Naive thymus-derived CD4-positive, alpha-beta T cell (primary cell): ENCODE measurements at regions not wholly inside any gene's neighbourhood (a gene's known extent, or its start where the extent isn't known, plus 50 kb on each side); places are given as distances from the start of the nearest gene placed in this dataset.

Source experiments
- ATAC-seq: fragments of 150-1000 bp; cut with Tn5 transposase; 2 replicates; pipeline ENCODE4 v1.10.0; 2021; ENCODE audit warnings: mild to moderate bottlenecking, moderate library complexity
- CTCF ChIA-PET: fragments of 350-600 bp; sonication (Branson Sonifier 250); formaldehyde crosslinking; loops from one replicate; lab custom pipeline; 2021; ENCODE audit warnings: antibody characterized with exemption; lab: Charles Lee
- POLR2A ChIA-PET: fragments of 350-600 bp; sonication (Branson Sonifier 250); formaldehyde crosslinking; loops from one replicate; lab custom pipeline; 2021; ENCODE audit warnings: antibody characterized with exemption, inconsistent platforms; lab: Charles Lee
- DNase-seq, 9 donors: peaks; one replicate each; pipeline versions ENCODE4 v3.0.0 to v3.0.0-alpha.2; 2020 to 2022; ENCODE audit warnings: mixed read lengths in 1 of 9
- H3K27ac ChIP-seq: one replicate; pipeline ENCODE4 v1.7.0; 2013; ENCODE audit warnings: mild to moderate bottlenecking, low read depth, low read length, moderate library complexity
- H3K27me3 ChIP-seq, 2 donors: one replicate each; pipeline ENCODE4 v1.7.0; 2013; ENCODE audit warnings: low read length in 2 of 2, mild to moderate bottlenecking in 2 of 2, moderate library complexity in 2 of 2; ENCODE audit not compliant: control insufficient read depth in 2 of 2, insufficient read depth in 2 of 2
- H3K36me3 ChIP-seq, 3 experiments: 1 replicate in 2 of 3; 2 replicates in 1 of 3; pipeline ENCODE4 v1.7.0; 2013; ENCODE audit warnings: low read length in 3 of 3, mild to moderate bottlenecking in 3 of 3, moderate library complexity in 1 of 3; ENCODE audit not compliant: insufficient read depth in 3 of 3, control insufficient read depth in 2 of 3
- H3K4me1 ChIP-seq, 2 donors: one replicate each; pipeline ENCODE4 v1.7.0; 2013; ENCODE audit warnings: low read length in 2 of 2, mild to moderate bottlenecking in 2 of 2, moderate library complexity in 1 of 2; ENCODE audit not compliant: control insufficient read depth in 2 of 2, insufficient read depth in 2 of 2
- H3K4me3 ChIP-seq: 2 replicates; pipeline ENCODE4 v1.7.0; 2013; ENCODE audit warnings: mild to moderate bottlenecking, low read length
- H3K9me3 ChIP-seq, 3 experiments: 1 replicate in 2 of 3; 2 replicates in 1 of 3; pipeline ENCODE4 v1.7.0; 2013; ENCODE audit warnings: low read length in 3 of 3; ENCODE audit not compliant: control insufficient read depth in 2 of 3
- H3K27ac Mint-ChIP-seq, 9 donors: one replicate each; pipeline ENCODE4 v1.8.0; 2020 to 2022; ENCODE audit warnings: mixed read lengths in 9 of 9, mild to moderate bottlenecking in 8 of 9, moderate library complexity in 5 of 9, inconsistent platforms in 2 of 9
- H3K27me3 Mint-ChIP-seq, 5 donors: one replicate each; pipeline ENCODE4 v1.8.0; 2021 to 2022; ENCODE audit warnings: mixed read lengths in 5 of 5, mild to moderate bottlenecking in 1 of 5
- H3K36me3 Mint-ChIP-seq, 5 donors: one replicate each; pipeline ENCODE4 v1.8.0; 2020 to 2022; ENCODE audit warnings: mixed read lengths in 5 of 5, mild to moderate bottlenecking in 3 of 5, inconsistent platforms in 1 of 5
- H3K4me1 Mint-ChIP-seq, 7 donors: one replicate each; pipeline ENCODE4 v1.8.0; 2020 to 2022; ENCODE audit warnings: mixed read lengths in 7 of 7, mild to moderate bottlenecking in 3 of 7, inconsistent platforms in 1 of 7
- H3K4me3 Mint-ChIP-seq, 10 donors: one replicate each; pipeline ENCODE4 v1.8.0; 2020 to 2022; ENCODE audit warnings: mild to moderate bottlenecking in 10 of 10, mixed read lengths in 10 of 10, moderate library complexity in 6 of 10, inconsistent platforms in 2 of 10
- H3K9me3 Mint-ChIP-seq, 11 donors: one replicate each; pipeline ENCODE4 v1.8.0; 2020 to 2022; ENCODE audit warnings: mixed read lengths in 11 of 11, mild to moderate bottlenecking in 4 of 11, inconsistent platforms in 1 of 11, moderate library complexity in 1 of 11
- intact Hi-C, 2 donors: fragments of 100-400 bp; cut with micrococcal nuclease; formaldehyde crosslinking; loops; one replicate each; pipeline ENCODE4 v1.15.1; 2023

DNA sequence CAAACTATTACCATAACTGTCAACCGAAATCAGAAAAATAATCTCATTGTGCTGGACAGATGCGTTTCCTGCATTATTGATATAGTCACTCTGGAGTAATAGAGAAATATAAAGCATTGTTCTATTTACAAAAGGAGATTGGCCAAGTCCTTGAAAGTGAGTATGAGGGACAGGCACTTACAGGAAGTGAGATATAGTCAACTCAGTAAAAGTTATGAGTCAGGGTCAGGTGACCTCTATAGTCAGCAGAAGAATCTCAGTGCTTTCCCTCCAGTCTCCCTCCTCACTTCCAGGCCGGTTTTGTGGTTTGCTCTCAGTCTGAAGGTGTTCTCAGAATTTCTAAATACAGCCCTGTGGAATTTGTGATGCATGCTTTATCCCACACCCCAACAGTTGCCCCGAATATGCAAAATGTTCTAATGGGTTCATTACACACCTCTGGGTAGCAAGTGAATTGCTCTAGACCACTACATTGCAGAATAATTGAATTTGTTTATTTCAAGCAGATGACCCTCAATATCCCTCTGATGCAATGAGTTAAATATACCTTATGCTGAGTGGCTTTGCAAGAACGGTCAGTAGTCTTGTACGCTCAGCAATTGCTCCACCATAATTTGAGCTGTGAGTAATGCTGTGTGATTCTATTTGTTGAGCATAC, 787.7 kb downstream of the MCTP2 start:
- peaks cover 0 to 4% (median 0%) of the 10 kb centered on the region in 7 donors for H3K4me1 Mint-ChIP-seq
- intact Hi-C loops: no loop called here
- Histone ChIP-seq H3K27me3 (no peaks in the 10 kb centered on the region), H3K27ac (no peak overlapping the region), H3K36me3 (no peaks in the 10 kb centered on the region), H3K9me3 (no peaks in the 10 kb centered on the region), H3K4me3 (no peak overlapping the region), H3K4me1 (no peaks in the 10 kb centered on the region)
- peaks cover 0 to 8% (median 3%) of the 10 kb centered on the region in 5 donors for H3K27me3 Mint-ChIP-seq
- POLR2A ChIA-PET: no interaction called here
- CTCF ChIA-PET: no interaction called here
- no peak overlapping the region for H3K27ac Mint-ChIP-seq
- H3K9me3 Mint-ChIP-seq: peaks cover 0 to 10% (median 5%) of the 10 kb centered on the region in 11 donors
- no peak for ATAC-seq
- no peaks in the 10 kb centered on the region for H3K36me3 Mint-ChIP-seq
- no peak for DNase-seq
- H3K4me3 Mint-ChIP-seq: no peak overlapping the region

- DNase-seq (no peak), ATAC-seq (no peak)
- Mint-ChIP-seq H3K9me3 (peaks cover 0 to 10% (median 5%) of the 10 kb centered on the region in 11 donors), H3K4me1 (peaks cover 0 to 4% (median 0%) of the 10 kb centered on the region in 7 donors), H3K27ac (no peak overlapping the region), H3K4me3 (no peak overlapping the region), H3K27me3 (peaks cover 0 to 4% (median 1%) of the 10 kb centered on the region in 5 donors), H3K36me3 (no peaks in the 10 kb centered on the region)
- H3K4me3 ChIP-seq: no peak overlapping the region
- intact Hi-C loops: loop anchor here in 1 of 2 donors (10.0 kb wide), 1 partner anchor 435 kb away; no protein-coding TSS in a partner anchor
- no peaks in the 10 kb centered on the region for H3K27me3 ChIP-seq
- H3K36me3 ChIP-seq: no peaks in the 10 kb centered on the region
- no peaks in the 10 kb centered on the region for H3K4me1 ChIP-seq
- CTCF ChIA-PET: no interaction called here
- no peaks in the 10 kb centered on the region for H3K9me3 ChIP-seq
- no peak overlapping the region for H3K27ac ChIP-seq
- POLR2A ChIA-PET: no interaction called here
These were observed 788.5 kb downstream of the MCTP2 start for GRCh38 chr15:95019907-95020306.

GRCh38 chr15:95021816-95022215, 790.5 kb downstream of the MCTP2 start:
- Histone ChIP-seq H3K36me3 (no peaks in the 10 kb centered on the region), H3K27me3 (no peaks in the 10 kb centered on the region), H3K4me1 (no peaks in the 10 kb centered on the region), H3K27ac (no peak overlapping the region), H3K4me3 (no peak overlapping the region), H3K9me3 (no peaks in the 10 kb centered on the region)
- H3K27me3 Mint-ChIP-seq: peaks cover 0 to 12% (median under 1%) of the 10 kb centered on the region in 5 donors
- ATAC-seq (no peak), DNase-seq (no peak)
- POLR2A ChIA-PET: no interaction called here
- H3K9me3 Mint-ChIP-seq: peaks cover 0 to 10% (median 5%) of the 10 kb centered on the region in 11 donors
- no peak overlapping the region for H3K27ac Mint-ChIP-seq
- intact Hi-C loops: loop anchor here in 1 of 2 donors (10.0 kb wide), 1 partner anchor 437 kb away; no protein-coding TSS in a partner anchor
- peaks cover 0 to 4% (median 0%) of the 10 kb centered on the region in 7 donors for H3K4me1 Mint-ChIP-seq
- H3K4me3 Mint-ChIP-seq: no peak overlapping the region
- CTCF ChIA-PET: no interaction called here
- no peaks in the 10 kb centered on the region for H3K36me3 Mint-ChIP-seq

DNA sequence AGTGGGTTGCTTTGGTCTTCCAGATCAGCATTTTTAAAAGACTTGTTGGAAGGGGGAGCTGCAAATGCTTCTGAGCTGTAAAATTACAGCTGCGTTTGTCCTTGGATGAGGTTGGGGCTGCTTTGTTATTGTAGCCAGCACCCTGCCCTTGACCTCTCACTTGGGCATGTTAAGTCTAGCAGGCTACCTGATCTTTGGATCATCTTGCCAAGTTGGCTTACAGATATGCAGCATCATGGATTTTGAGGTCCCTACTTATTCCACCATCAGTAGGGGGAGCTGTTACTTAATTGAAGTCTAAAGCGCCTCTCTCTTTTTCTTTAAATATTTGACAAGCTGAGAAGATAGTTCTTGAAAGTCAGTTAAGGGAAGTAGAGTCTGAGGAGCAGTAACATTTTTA, 793.0 kb downstream of the MCTP2 start:
- DNase-seq: no peak
- POLR2A ChIA-PET: no interaction called here

GRCh38 chr15:95025924-95026728, 794.8 kb downstream of the MCTP2 start:
- CTCF ChIA-PET: no interaction called here
- H3K9me3 Mint-ChIP-seq: peaks cover 0 to 19% (median 6%) of the 10 kb centered on the region in 11 donors
- no peak for ATAC-seq

More for the DNA sequence above, 793.0 kb downstream of the MCTP2 start:
- peaks cover 0 to 12% (median 7%) of the 10 kb centered on the region in 5 donors for H3K27me3 Mint-ChIP-seq
- Histone ChIP-seq H3K4me1 (no peaks in the 10 kb centered on the region), H3K27me3 (no peaks in the 10 kb centered on the region), H3K27ac (no peak overlapping the region), H3K36me3 (no peaks in the 10 kb centered on the region), H3K4me3 (no peak overlapping the region), H3K9me3 (no peaks in the 10 kb centered on the region)
- ATAC-seq: no peak
- no peak overlapping the region for H3K27ac Mint-ChIP-seq
- no peaks in the 10 kb centered on the region for H3K4me1 Mint-ChIP-seq
- H3K4me3 Mint-ChIP-seq: no peak overlapping the region
- CTCF ChIA-PET: no interaction called here
- intact Hi-C loops: loop anchor here in 1 of 2 donors (10.0 kb wide), 1 partner anchor 440 kb away; no protein-coding TSS in a partner anchor
- H3K36me3 Mint-ChIP-seq: no peaks in the 10 kb centered on the region
- peaks cover 0 to 10% (median 5%) of the 10 kb centered on the region in 11 donors for H3K9me3 Mint-ChIP-seq

GRCh38 chr15:95027981-95028380, 796.6 kb downstream of the MCTP2 start:
- Mint-ChIP-seq H3K4me3 (no peak overlapping the region), H3K27ac (no peak overlapping the region), H3K9me3 (peaks cover 0 to 9% (median 5%) of the 10 kb centered on the region in 11 donors), H3K27me3 (peaks cover 0 to 18% (median 7%) of the 10 kb centered on the region in 5 donors), H3K36me3 (no peaks in the 10 kb centered on the region), H3K4me1 (no peaks in the 10 kb centered on the region)
- intact Hi-C loops: loop anchor here in 1 of 2 donors (10.0 kb wide), 1 partner anchor 443 kb away; no protein-coding TSS in a partner anchor
- no peak for ATAC-seq
- ChIA-PET POLR2A (no interaction called here), CTCF (no interaction called here)
- H3K4me3 ChIP-seq: no peak overlapping the region
- no peaks in the 10 kb centered on the region for H3K4me1 ChIP-seq
- DNase-seq: no peak
- H3K27me3 ChIP-seq: no peaks in the 10 kb centered on the region
- no peaks in the 10 kb centered on the region for H3K36me3 ChIP-seq
- H3K27ac ChIP-seq: no peak overlapping the region
- H3K9me3 ChIP-seq: no peaks in the 10 kb centered on the region

More at GRCh38 chr15:95025924-95026728, 794.8 kb downstream of the MCTP2 start:
- Histone ChIP-seq H3K27ac (no peak overlapping the region), H3K4me1 (no peaks in the 10 kb centered on the region), H3K9me3 (no peaks in the 10 kb centered on the region), H3K36me3 (no peaks in the 10 kb centered on the region), H3K27me3 (no peaks in the 10 kb centered on the region), H3K4me3 (no peak overlapping the region)
- Mint-ChIP-seq H3K4me1 (no peaks in the 10 kb centered on the region), H3K27ac (no peak overlapping the region), H3K36me3 (no peaks in the 10 kb centered on the region), H3K4me3 (no peak overlapping the region), H3K27me3 (peaks cover 0 to 12% (median 7%) of the 10 kb centered on the region in 5 donors)
- intact Hi-C loops: loop anchor here in 1 of 2 donors (10.0 kb wide), 1 partner anchor 441 kb away; no protein-coding TSS in a partner anchor
- POLR2A ChIA-PET: no interaction called here
- DNase-seq: peak in 1 of 9 donors; percentile 2
